A673 (cell line): ENCODE measurements at regions not wholly inside any gene's neighbourhood (a gene's known extent, or its start where the extent isn't known, plus 50 kb on each side); places are given as distances from the start of the nearest gene placed in this dataset.

Source experiments
- BruUV-seq: library from RNA; stranded (reverse); fragments of 400-500 nt; replicated peaks from 2 replicates; lab custom pipeline; 2021; lab: Mats Ljungman, UMichigan
- CTCF ChIA-PET: fragments of 300-600 bp; sonication (Branson Sonifier 250); formaldehyde crosslinking; loops from one replicate; lab custom pipeline; 2022; ENCODE audit warnings: antibody characterized with exemption; lab: Charles Lee
- POLR2A ChIA-PET: fragments of 300-600 bp; sonication (Branson Sonifier 250); formaldehyde crosslinking; loops from one replicate; lab custom pipeline; 2022; ENCODE audit warnings: antibody characterized with exemption; ENCODE audit not compliant: low non-redundant PET; lab: Charles Lee
- DNase-seq: peaks from one replicate; pipeline ENCODE4 v3.0.0-alpha.2; 2015; ENCODE audit warnings: low spot score
- H3K27ac ChIP-seq: fragments of 200-600 bp; sonication (generic); 2 replicates; pipeline ENCODE4 v1.5.1; 2016; ENCODE audit warnings: mixed run types, low read depth, mild to moderate bottlenecking, mixed read lengths, antibody characterized with exemption, low read length; ENCODE audit not compliant: poor library complexity, severe bottlenecking
- H3K27me3 ChIP-seq: fragments of 200-600 bp; sonication (generic); replicated peaks from 2 replicates; pipeline ENCODE4 v1.6.1; 2017; ENCODE audit warnings: mixed run types, low read depth, mild to moderate bottlenecking, mixed read lengths, antibody characterized with exemption, low read length; ENCODE audit not compliant: insufficient read depth, poor library complexity
- H3K36me3 ChIP-seq: fragments of 200-600 bp; sonication (generic); 2 replicates; pipeline ENCODE4 v1.6.1; 2016; ENCODE audit warnings: mixed run types, mild to moderate bottlenecking, mixed read lengths, antibody characterized with exemption, low read length; ENCODE audit not compliant: insufficient read depth, poor library complexity, severe bottlenecking
- H3K4me1 ChIP-seq: fragments of 200-600 bp; sonication (generic); 2 replicates; pipeline ENCODE4 v1.6.1; 2017; ENCODE audit warnings: mixed run types, mild to moderate bottlenecking, mixed read lengths, antibody characterized with exemption, low read length; ENCODE audit not compliant: insufficient read depth, poor library complexity, severe bottlenecking
- H3K4me3 ChIP-seq: fragments of 200-600 bp; sonication (generic); 2 replicates; pipeline ENCODE4 v1.5.1; 2016; ENCODE audit warnings: low read depth, mixed run types, mild to moderate bottlenecking, mixed read lengths, low read length; ENCODE audit not compliant: poor library complexity, severe bottlenecking
- H3K9me3 ChIP-seq: fragments of 200-600 bp; sonication (generic); 2 replicates; pipeline ENCODE4 v1.6.1; 2016; ENCODE audit warnings: mixed run types, low read depth, mild to moderate bottlenecking, mixed read lengths, antibody characterized with exemption, low read length; ENCODE audit not compliant: poor library complexity, severe bottlenecking
- EZH2 ChIP-seq: fragments of 200-600 bp; sonication (generic); IDR thresholded peaks from 2 replicates; pipeline ENCODE4 v1.6.1; 2017; ENCODE audit warnings: borderline replicate concordance, low read depth, mild to moderate bottlenecking, mixed read lengths, antibody characterized with exemption, low read length; ENCODE audit not compliant: poor library complexity, severe bottlenecking
- intact Hi-C: fragments of 100-400 bp; cut with micrococcal nuclease; formaldehyde crosslinking; loops from one replicate; pipeline ENCODE4 v1.10.0; 2022; ENCODE audit not compliant: unreplicated experiment
- TF ChIP-seq, protein P1 (sequence below): fragments of 300-800, 200-600 bp; sonication (generic); conservative IDR thresholded peaks from 2 replicates; pipeline ENCODE4 v1.5.1; 2017; ENCODE audit warnings: low read depth, mild to moderate bottlenecking, antibody characterized with exemption, low read length, moderate library complexity, mixed read lengths

DNA sequence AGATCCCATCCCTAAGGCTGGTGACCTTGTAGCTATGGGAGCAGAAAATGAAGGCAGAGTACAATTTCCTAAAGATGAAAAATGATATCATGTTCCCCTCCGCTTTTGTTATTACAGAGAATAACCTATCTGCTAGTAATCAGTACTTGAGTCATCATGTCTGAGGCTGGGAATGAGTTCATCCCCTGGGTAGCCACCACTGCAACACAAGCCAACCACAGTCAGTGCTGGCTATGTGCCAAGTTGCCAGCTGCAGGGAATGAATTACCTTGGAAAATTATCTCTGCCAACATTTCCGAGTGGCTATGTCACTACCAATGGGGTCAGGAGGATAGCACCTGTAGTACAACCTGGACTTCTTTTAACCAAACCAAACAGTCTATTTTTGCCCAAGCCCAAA is 1094.7 kb upstream of the DDX18 start:
- intact Hi-C loops, result no loop called here
- CTCF ChIA-PET, result no interaction called here
- no peaks in the 10 kb centered on the region for H3K27me3 ChIP-seq
- H3K27ac ChIP-seq, result no peak overlapping the region
- no TSS peak for BruUV-seq
- no peaks in the 10 kb centered on the region for H3K4me1 ChIP-seq
- no peaks in the 10 kb centered on the region for H3K36me3 ChIP-seq
- DNase-seq, result no peak
- no peak for TF ChIP-seq EZH2
- TF ChIP-seq, protein P1, sequence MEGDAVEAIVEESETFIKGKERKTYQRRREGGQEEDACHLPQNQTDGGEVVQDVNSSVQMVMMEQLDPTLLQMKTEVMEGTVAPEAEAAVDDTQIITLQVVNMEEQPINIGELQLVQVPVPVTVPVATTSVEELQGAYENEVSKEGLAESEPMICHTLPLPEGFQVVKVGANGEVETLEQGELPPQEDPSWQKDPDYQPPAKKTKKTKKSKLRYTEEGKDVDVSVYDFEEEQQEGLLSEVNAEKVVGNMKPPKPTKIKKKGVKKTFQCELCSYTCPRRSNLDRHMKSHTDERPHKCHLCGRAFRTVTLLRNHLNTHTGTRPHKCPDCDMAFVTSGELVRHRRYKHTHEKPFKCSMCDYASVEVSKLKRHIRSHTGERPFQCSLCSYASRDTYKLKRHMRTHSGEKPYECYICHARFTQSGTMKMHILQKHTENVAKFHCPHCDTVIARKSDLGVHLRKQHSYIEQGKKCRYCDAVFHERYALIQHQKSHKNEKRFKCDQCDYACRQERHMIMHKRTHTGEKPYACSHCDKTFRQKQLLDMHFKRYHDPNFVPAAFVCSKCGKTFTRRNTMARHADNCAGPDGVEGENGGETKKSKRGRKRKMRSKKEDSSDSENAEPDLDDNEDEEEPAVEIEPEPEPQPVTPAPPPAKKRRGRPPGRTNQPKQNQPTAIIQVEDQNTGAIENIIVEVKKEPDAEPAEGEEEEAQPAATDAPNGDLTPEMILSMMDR, result no peak
- no peak overlapping the region for H3K4me3 ChIP-seq
- H3K9me3 ChIP-seq, result peaks cover 15% of the 10 kb centered on the region
- POLR2A ChIA-PET, result no interaction called here

DNA sequence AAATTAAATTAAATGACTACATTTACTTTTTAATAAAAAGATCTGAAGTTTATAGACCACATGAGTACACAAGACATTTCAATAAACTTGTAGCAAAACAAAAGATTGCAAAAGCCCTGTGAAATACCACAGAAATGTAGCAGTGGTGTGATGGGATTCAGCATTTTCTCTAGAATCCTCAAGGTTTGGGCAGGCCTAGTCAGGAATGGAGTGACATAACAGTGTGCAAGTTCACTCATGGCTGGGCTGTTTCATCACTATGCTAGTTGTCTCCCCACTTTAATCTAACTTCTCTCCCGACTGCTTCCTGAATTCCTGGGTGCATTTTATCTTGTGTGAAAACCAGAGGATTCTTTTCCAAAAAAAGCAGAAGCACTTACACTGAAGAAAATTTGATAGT is 1089.9 kb upstream of the DDX18 start:
- CTCF ChIA-PET, result no interaction called here
- Histone ChIP-seq H3K4me3 (no peak overlapping the region), H3K9me3 (peaks cover 11% of the 10 kb centered on the region), H3K36me3 (no peaks in the 10 kb centered on the region), H3K27ac (no peak overlapping the region), H3K27me3 (no peaks in the 10 kb centered on the region), H3K4me1 (no peaks in the 10 kb centered on the region)
- BruUV-seq, result no TSS peak
- no peak for DNase-seq
- TF ChIP-seq, protein P1, result no peak
- TF ChIP-seq EZH2, result no peak
- intact Hi-C loops, result no loop called here
- POLR2A ChIA-PET, result no interaction called here

DNA sequence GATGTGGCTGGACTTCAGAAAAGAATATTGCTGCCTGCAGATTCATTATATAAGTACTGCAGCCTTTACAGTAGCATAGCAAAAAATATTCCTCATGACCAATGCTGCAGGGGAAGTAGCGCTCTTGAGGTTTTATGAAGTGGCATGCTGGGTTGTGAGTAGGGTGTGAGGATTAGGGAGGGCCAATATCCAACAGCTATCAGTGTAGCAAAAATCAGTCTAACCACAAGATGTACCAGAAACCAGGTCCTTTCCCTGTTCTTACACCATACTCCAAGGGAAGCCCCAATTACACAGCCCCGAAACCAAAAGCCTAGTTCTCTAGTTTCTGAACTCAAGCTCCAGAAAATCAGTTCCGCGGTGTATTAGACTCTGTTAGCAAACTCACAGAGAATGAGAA is 1082.2 kb upstream of the DDX18 start:
- BruUV-seq, result no TSS peak
- no peaks in the 10 kb centered on the region for H3K36me3 ChIP-seq
- TF ChIP-seq, protein P1, result no peak
- no peak for TF ChIP-seq EZH2
- H3K4me3 ChIP-seq, result no peak overlapping the region
- peaks cover 8% of the 10 kb centered on the region for H3K9me3 ChIP-seq
- no peak for DNase-seq
- no peak overlapping the region for H3K27ac ChIP-seq
- no peaks in the 10 kb centered on the region for H3K4me1 ChIP-seq
- intact Hi-C loops, result no loop called here
- H3K27me3 ChIP-seq, result no peaks in the 10 kb centered on the region
- ChIA-PET POLR2A (no interaction called here), CTCF (no interaction called here)
